Testis (tissue), 2 donors: ENCODE measurements at regions not wholly inside any gene's neighbourhood (a gene's known extent, or its start where the extent isn't known, plus 50 kb on each side); places are given as distances from the start of the nearest gene placed in this dataset.

Experiments
- DNase-seq: peaks from one replicate; pipeline ENCODE4 v3.0.0-alpha.2; 2019
- H3K27ac ChIP-seq, 2 donors: fragments of 200-600 bp; sonication (generic); one replicate each; pipeline ENCODE4 v1.5.1; 2019
- H3K27me3 ChIP-seq: fragments of 200-600 bp; sonication (generic); one replicate; pipeline ENCODE4 v1.5.1; 2019
- H3K36me3 ChIP-seq: fragments of 200-600 bp; sonication (generic); one replicate; pipeline ENCODE4 v1.5.1; 2017; ENCODE audit warnings: low read depth; ENCODE audit errors: missing control alignments
- H3K4me1 ChIP-seq: fragments of 200-600 bp; sonication (generic); one replicate; pipeline ENCODE4 v1.5.1; 2019
- H3K4me3 ChIP-seq, 2 donors: fragments of 200-600 bp; sonication (generic); one replicate each; pipeline ENCODE4 v1.5.1; 2017 to 2019
- H3K9me3 ChIP-seq: fragments of 200-600 bp; sonication (generic); one replicate; pipeline ENCODE4 v1.5.1; 2017
- POLR2A ChIP-seq: fragments of 450-650 bp; IDR thresholded peaks from one replicate; pipeline ENCODE4 v1.6.1; 2017; ENCODE audit warnings: antibody characterized with exemption, mild to moderate bottlenecking, moderate library complexity
- WGBS, 2 donors: methylation state at CpG; one replicate each; pipeline ENCODE4 v1.1.5; 2018; 5-methylcytosine and 5-hydroxymethylcytosine counted together
- intact Hi-C: fragments of 100-400 bp; cut with DNase I; formaldehyde crosslinking; loops from one replicate; pipeline ENCODE4 v1.15.1; 2023; ENCODE audit warnings: low total_unique reads
- TF ChIP-seq, protein P1 (sequence below), 3 experiments: fragments of 450-650 bp in 2 of 3; fragments of 200-600 bp in 1 of 3; sonication (generic) in 1 of 3; IDR thresholded peaks; one replicate each; pipeline ENCODE4 v1.5.1; 2016 to 2019; ENCODE audit warnings: antibody characterized with exemption in 3 of 3, mild to moderate bottlenecking in 2 of 3, moderate library complexity in 1 of 3

DNA sequence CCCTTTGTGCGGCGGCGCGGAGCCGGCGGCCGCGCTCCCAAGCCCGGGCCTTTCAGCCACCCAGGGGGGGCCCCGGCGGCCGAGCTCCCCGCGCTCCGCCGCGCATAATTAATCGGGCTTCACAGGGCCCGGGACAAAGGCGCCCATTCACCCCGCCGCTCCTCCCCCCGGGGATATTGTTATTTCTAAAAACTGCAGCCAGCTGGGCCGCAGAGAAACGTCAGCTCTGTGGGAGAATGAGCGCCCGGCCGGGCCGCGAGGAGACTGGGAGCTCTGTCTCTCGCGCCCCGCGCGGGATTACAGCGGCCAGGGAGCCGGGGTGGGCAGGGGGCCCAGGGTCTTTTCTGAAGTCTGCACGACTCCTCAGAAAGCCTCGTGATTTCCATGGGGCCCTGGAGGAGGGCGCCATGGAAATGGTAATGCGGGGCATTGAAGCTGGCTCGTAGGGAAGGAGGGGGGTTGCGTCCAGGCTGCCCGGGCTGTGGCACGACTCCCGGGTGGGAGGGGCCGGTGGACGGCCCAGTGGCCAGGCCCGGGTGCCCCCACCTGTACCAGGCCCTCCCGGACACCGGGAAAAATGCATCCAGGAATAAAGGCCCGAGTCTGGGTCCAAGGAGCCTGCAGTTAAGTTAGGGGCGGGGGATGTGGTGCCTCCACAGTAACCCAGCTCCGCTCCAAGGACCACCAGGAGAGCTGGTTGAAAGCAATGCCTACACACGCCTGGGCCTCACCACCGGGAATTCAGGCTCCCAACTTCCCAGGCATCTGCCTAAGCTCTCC lies 125.3 kb downstream of the ZFP36L2 start:
- TF ChIP-seq POLR2A = no peak
- TF ChIP-seq, protein P1, sequence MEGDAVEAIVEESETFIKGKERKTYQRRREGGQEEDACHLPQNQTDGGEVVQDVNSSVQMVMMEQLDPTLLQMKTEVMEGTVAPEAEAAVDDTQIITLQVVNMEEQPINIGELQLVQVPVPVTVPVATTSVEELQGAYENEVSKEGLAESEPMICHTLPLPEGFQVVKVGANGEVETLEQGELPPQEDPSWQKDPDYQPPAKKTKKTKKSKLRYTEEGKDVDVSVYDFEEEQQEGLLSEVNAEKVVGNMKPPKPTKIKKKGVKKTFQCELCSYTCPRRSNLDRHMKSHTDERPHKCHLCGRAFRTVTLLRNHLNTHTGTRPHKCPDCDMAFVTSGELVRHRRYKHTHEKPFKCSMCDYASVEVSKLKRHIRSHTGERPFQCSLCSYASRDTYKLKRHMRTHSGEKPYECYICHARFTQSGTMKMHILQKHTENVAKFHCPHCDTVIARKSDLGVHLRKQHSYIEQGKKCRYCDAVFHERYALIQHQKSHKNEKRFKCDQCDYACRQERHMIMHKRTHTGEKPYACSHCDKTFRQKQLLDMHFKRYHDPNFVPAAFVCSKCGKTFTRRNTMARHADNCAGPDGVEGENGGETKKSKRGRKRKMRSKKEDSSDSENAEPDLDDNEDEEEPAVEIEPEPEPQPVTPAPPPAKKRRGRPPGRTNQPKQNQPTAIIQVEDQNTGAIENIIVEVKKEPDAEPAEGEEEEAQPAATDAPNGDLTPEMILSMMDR (IDR thresholded peaks at IDR 0.05) = no peak
- WGBS, 2 donors = 14 to 38% methylated on average over 4 to 56 of the region's 56 CpGs
- H3K4me1 ChIP-seq = peaks cover 26% of the 10 kb centered on the region
- no peaks in the 10 kb centered on the region for H3K9me3 ChIP-seq
- DNase-seq = peak; percentile 48
- peak overlapping the region; percentile 61 to 68 for H3K4me3 ChIP-seq
- peak overlapping the region; percentile 81 to 89 for H3K27ac ChIP-seq
- intact Hi-C loops = no loop called here
- no peaks in the 10 kb centered on the region for H3K27me3 ChIP-seq
- no peaks in the 10 kb centered on the region for H3K36me3 ChIP-seq

DNA sequence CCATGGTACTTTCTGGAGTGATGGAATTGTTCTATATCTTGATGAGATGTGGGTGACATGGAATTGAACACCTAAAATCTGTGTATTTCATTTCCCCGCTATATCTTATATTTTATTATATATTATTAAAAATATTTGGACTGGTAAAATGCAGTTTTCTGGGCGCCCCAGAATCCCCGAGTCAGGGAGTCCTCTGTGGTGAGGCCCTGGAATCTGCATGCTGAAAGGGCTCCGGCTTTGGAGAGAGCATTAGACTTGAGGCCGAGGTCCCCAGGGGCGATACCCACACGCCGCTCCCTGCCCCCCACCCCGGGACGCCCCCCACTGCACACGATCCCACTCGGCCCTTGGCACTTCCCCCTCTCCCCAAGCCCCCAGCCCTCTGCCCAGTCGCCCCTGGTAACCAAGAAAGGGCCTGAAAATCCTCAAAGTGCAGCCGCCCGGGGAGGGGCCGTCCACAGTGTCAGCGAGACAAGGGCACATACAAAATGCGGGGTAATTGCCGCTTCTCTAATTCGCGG lies 126.0 kb downstream of the ZFP36L2 start:
- TF ChIP-seq, protein P1 (IDR thresholded peaks at IDR 0.05) = no peak
- TF ChIP-seq POLR2A = no peak

DNA sequence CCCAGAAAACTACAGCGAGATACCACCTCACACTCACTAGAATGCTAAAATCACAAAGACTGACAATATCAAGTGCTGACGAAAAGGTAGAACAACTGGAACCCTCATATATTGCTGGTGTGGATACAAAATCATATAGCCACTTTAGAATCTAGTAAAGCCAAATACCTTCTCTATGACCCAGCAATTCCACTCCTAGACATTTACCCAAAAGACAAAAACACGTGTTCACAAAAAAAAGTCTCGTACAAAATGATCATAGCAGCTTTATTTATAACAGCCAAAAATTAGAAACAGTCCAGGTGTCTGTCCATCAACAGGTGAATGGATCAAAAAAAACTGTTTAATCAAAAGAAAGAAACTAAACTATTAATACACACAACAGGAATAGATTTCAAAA lies 126.6 kb downstream of the ZFP36L2 start:
- Histone ChIP-seq H3K27ac (peak overlapping the region in 1 of 2 donors; percentile 89), H3K27me3 (no peaks in the 10 kb centered on the region), H3K9me3 (no peaks in the 10 kb centered on the region), H3K4me1 (peaks cover 18% of the 10 kb centered on the region), H3K4me3 (no peak overlapping the region), H3K36me3 (no peaks in the 10 kb centered on the region)
- no peak for DNase-seq
- 92 to 96% methylated on average over 4 of the region's 4 CpGs for WGBS, 2 donors
- no peak for TF ChIP-seq POLR2A
- TF ChIP-seq, protein P1 (IDR thresholded peaks at IDR 0.05) = no peak
- intact Hi-C loops = no loop called here

More for the DNA sequence above, 126.0 kb downstream of the ZFP36L2 start:
- Histone ChIP-seq H3K36me3 (no peaks in the 10 kb centered on the region), H3K4me3 (peak overlapping the region; percentile 61 to 68), H3K9me3 (no peaks in the 10 kb centered on the region), H3K27ac (peak overlapping the region; percentile 81 to 89), H3K4me1 (peaks cover 19% of the 10 kb centered on the region), H3K27me3 (no peaks in the 10 kb centered on the region)
- 41 to 60% methylated on average over 10 to 21 of the region's 21 CpGs for WGBS, 2 donors
- no peak for DNase-seq
- intact Hi-C loops = no loop called here

DNA sequence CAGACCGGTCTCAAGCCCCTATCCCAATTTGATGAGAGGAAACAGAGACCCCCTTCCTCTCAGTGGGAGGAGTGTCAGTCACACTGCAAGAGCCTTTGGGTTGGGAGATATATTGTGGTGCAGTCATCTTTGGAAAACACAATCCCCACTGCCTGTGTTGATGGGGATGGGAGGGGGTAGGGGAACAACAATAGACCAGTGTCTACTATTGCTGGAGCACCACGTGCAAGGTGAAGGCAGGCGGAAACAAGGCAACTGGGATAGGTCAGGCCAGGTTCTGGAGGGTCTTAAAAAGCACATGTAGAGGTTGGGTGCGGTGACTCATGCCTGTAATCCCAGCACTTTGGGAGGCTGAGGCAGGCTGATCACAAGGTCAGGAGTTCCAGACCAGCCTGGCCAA lies 127.9 kb downstream of the ZFP36L2 start:
- H3K4me3 ChIP-seq = no peak overlapping the region
- H3K9me3 ChIP-seq = no peaks in the 10 kb centered on the region
- no peak overlapping the region for H3K27ac ChIP-seq
- TF ChIP-seq, protein P1 (IDR thresholded peaks at IDR 0.05) = no peak
- TF ChIP-seq POLR2A = no peak
- H3K36me3 ChIP-seq = no peaks in the 10 kb centered on the region
- peaks cover 18% of the 10 kb centered on the region for H3K4me1 ChIP-seq
- intact Hi-C loops = no loop called here
- no peaks in the 10 kb centered on the region for H3K27me3 ChIP-seq
- DNase-seq = no peak
- 90 to 94% methylated on average over 4 of the region's 4 CpGs for WGBS, 2 donors
